ENCODE measurements at regions not wholly inside any gene's neighbourhood (a gene's known extent, or its start where the extent isn't known, plus 50 kb on each side); places are given as distances from the start of the nearest gene placed in this dataset.
A peak's percentile ranks its signal among the peaks of the same experiment; 100 is the strongest.
"Not testable (repeated sequence)": the region's sequence is repeated elsewhere in the genome, so short reads cannot be mapped to it uniquely, and the experiment has no call there.

- no peak overlapping the region for H3K27ac ChIP-seq
- no peak overlapping the region for H3K4me3 ChIP-seq
- no peaks in the 10 kb centered on the region for H4K20me1 ChIP-seq (ENCODE audit: insufficient read depth, poor library complexity, severe bottlenecking)
- H3K79me2 ChIP-seq = no peaks in the 10 kb centered on the region
- peaks cover under 1% of the 10 kb centered on the region for H3K27me3 ChIP-seq
- WGBS (ENCODE audit: low lambda C conversion rate, missing lambda C conversion rate) = 67% methylated on average over 2 of the region's 2 CpGs
- TF ChIP-seq EZH2 (IDR thresholded peaks at IDR 0.05; ENCODE audit: borderline replicate concordance) = no peak
- no peak for TF ChIP-seq EZH2phosphoT487 (IDR thresholded peaks at IDR 0.05; ENCODE audit: low read depth, severe bottlenecking, unreplicated experiment)
- no peak overlapping the region for H3K4me2 ChIP-seq
- DNase-seq (ENCODE audit: low spot score) = no peak
- H3K36me3 ChIP-seq (replicated peaks; ENCODE audit: insufficient read depth, low read depth) = no peaks in the 10 kb centered on the region
- H2AFZ ChIP-seq = no peak overlapping the region
- H3K4me1 ChIP-seq (ENCODE audit: insufficient read depth) = no peaks in the 10 kb centered on the region
- no peaks in the 10 kb centered on the region for H3K9me2 ChIP-seq (replicated peaks; ENCODE audit: insufficient read depth)
- H3K9me3 ChIP-seq (ENCODE audit: low read depth) = no peaks in the 10 kb centered on the region
Measured at GRCh38 chr13:20305587-20305986, 73.5 kb upstream of the GJB6 start.

- not testable (repeated sequence) for H3K4me1 ChIP-seq (ENCODE audit: insufficient read depth); H3K9me2 ChIP-seq (replicated peaks; ENCODE audit: insufficient read depth); H2AFZ ChIP-seq; H3K9me3 ChIP-seq (ENCODE audit: low read depth); H3K27ac ChIP-seq; H3K4me2 ChIP-seq; H3K4me3 ChIP-seq; H3K27me3 ChIP-seq; H4K20me1 ChIP-seq (ENCODE audit: insufficient read depth, poor library complexity, severe bottlenecking); H3K36me3 ChIP-seq (replicated peaks; ENCODE audit: insufficient read depth, low read depth); DNase-seq (ENCODE audit: low spot score); H3K79me2 ChIP-seq
- WGBS (ENCODE audit: low lambda C conversion rate, missing lambda C conversion rate) = 95% methylated on average over 4 of the region's 4 CpGs
Measured at GRCh38 chr13:20304061-20304460, 71.9 kb upstream of the GJB6 start.

GRCh38 chr13:20303636-20304035 lies 71.5 kb upstream of the GJB6 start:
- Histone ChIP-seq H3K4me3 (no peak overlapping the region), H3K27ac (no peak overlapping the region), H3K27me3 (peaks cover 4% of the 10 kb centered on the region), H4K20me1 (ENCODE audit: insufficient read depth, poor library complexity, severe bottlenecking) (no peaks in the 10 kb centered on the region), H3K36me3 (replicated peaks; ENCODE audit: insufficient read depth, low read depth) (no peaks in the 10 kb centered on the region), H3K4me2 (no peak overlapping the region), H2AFZ (no peak overlapping the region), H3K4me1 (ENCODE audit: insufficient read depth) (no peaks in the 10 kb centered on the region), H3K79me2 (no peaks in the 10 kb centered on the region), H3K9me3 (ENCODE audit: low read depth) (no peaks in the 10 kb centered on the region), H3K9me2 (replicated peaks; ENCODE audit: insufficient read depth) (no peaks in the 10 kb centered on the region)
- DNase-seq (ENCODE audit: low spot score) = no peak
- WGBS (ENCODE audit: low lambda C conversion rate, missing lambda C conversion rate) = 76% methylated on average over 6 of the region's 6 CpGs
- TF ChIP-seq EZH2 (IDR thresholded peaks at IDR 0.05; ENCODE audit: borderline replicate concordance) (no peak), CTCF (IDR thresholded peaks at IDR 0.05; ENCODE audit: poor library complexity) (no peak), EZH2phosphoT487 (IDR thresholded peaks at IDR 0.05; ENCODE audit: low read depth, severe bottlenecking, unreplicated experiment) (no peak)

GRCh38 chr13:20301403-20302071 lies 69.4 kb upstream of the GJB6 start:
- no peaks in the 10 kb centered on the region for H3K36me3 ChIP-seq (replicated peaks; ENCODE audit: insufficient read depth, low read depth)
- peaks cover 4% of the 10 kb centered on the region for H3K27me3 ChIP-seq
- H3K4me1 ChIP-seq (ENCODE audit: insufficient read depth) = no peaks in the 10 kb centered on the region
- TF ChIP-seq EZH2phosphoT487 (IDR thresholded peaks at IDR 0.05; ENCODE audit: low read depth, severe bottlenecking, unreplicated experiment) = no peak
- peak overlapping the region; percentile 78 for H3K4me2 ChIP-seq
- no peak for DNase-seq (ENCODE audit: low spot score)
- 44% methylated on average over 40 of the region's 56 CpGs for WGBS (ENCODE audit: low lambda C conversion rate, missing lambda C conversion rate)
- H4K20me1 ChIP-seq (ENCODE audit: insufficient read depth, poor library complexity, severe bottlenecking) = no peaks in the 10 kb centered on the region
- no peaks in the 10 kb centered on the region for H3K79me2 ChIP-seq
- H2AFZ ChIP-seq = peak overlapping the region; percentile 56
- H3K9me2 ChIP-seq (replicated peaks; ENCODE audit: insufficient read depth) = no peaks in the 10 kb centered on the region
- no peak overlapping the region for H3K4me3 ChIP-seq
- H3K9me3 ChIP-seq (ENCODE audit: low read depth) = no peaks in the 10 kb centered on the region
- no peak overlapping the region for H3K27ac ChIP-seq

- Histone ChIP-seq H3K36me3 (replicated peaks; ENCODE audit: insufficient read depth, low read depth) (no peaks in the 10 kb centered on the region), H3K27me3 (peaks cover 4% of the 10 kb centered on the region), H3K4me2 (peak overlapping the region; percentile 78), H3K4me1 (ENCODE audit: insufficient read depth) (no peaks in the 10 kb centered on the region), H3K79me2 (no peaks in the 10 kb centered on the region), H4K20me1 (ENCODE audit: insufficient read depth, poor library complexity, severe bottlenecking) (no peaks in the 10 kb centered on the region), H2AFZ (peak overlapping the region; percentile 56), H3K4me3 (no peak overlapping the region), H3K9me2 (replicated peaks; ENCODE audit: insufficient read depth) (no peaks in the 10 kb centered on the region), H3K9me3 (ENCODE audit: low read depth) (no peaks in the 10 kb centered on the region), H3K27ac (no peak overlapping the region)
- DNase-seq (ENCODE audit: low spot score) = no peak
- 87% methylated on average over 7 of the region's 7 CpGs for WGBS (ENCODE audit: low lambda C conversion rate, missing lambda C conversion rate)
- TF ChIP-seq EZH2 (IDR thresholded peaks at IDR 0.05; ENCODE audit: borderline replicate concordance) (no peak), CTCF (IDR thresholded peaks at IDR 0.05; ENCODE audit: poor library complexity) (no peak), EZH2phosphoT487 (IDR thresholded peaks at IDR 0.05; ENCODE audit: low read depth, severe bottlenecking, unreplicated experiment) (no peak)
Measured at GRCh38 chr13:20301015-20301402, 68.9 kb upstream of the GJB6 start.

Data from hepatocyte (in vitro differentiated cells).